Left lung (tissue), 4 donors: ENCODE measurements at regions not wholly inside any gene's neighbourhood (a gene's known extent, or its start where the extent isn't known, plus 50 kb on each side); places are given as distances from the start of the nearest gene placed in this dataset.

Experiments used
- ATAC-seq: fragments of 200-7000 bp; cut with Tn5 transposase; one replicate; pipeline ENCODE4 v1.9.1; 2020; ENCODE audit warnings: moderate library complexity
- DNase-seq, 4 donors: peaks; one replicate each; pipeline ENCODE4 v3.0.0-alpha.2; 2013 to 2020
- H3K27ac ChIP-seq, 2 donors: fragments of 200-600 bp; sonication (generic) in 1 of 2; one replicate each; pipeline versions ENCODE4 v1.5.0 to v1.8.0; 2020 to 2021
- H3K27me3 ChIP-seq, 2 donors: fragments of 200-600 bp; sonication (generic) in 1 of 2; one replicate each; pipeline versions ENCODE4 v1.5.0 to v1.8.0; 2020 to 2021
- H3K36me3 ChIP-seq, 2 donors: fragments of 200-600 bp; sonication (generic) in 1 of 2; one replicate each; pipeline versions ENCODE4 v1.5.0 to v1.8.0; 2020 to 2021
- H3K4me1 ChIP-seq, 2 donors: fragments of 200-600 bp; one replicate each; pipeline ENCODE4 v1.8.0; 2021
- H3K4me3 ChIP-seq, 2 donors: fragments of 200-600 bp; sonication (generic) in 1 of 2; one replicate each; pipeline versions ENCODE4 v1.5.0 to v1.8.0; 2020 to 2021; ENCODE audit warnings: mild to moderate bottlenecking in 1 of 2
- H3K9me3 ChIP-seq, 2 donors: fragments of 200-600 bp; sonication (generic) in 1 of 2; one replicate each; pipeline versions ENCODE4 v1.5.0 to v1.8.0; 2020 to 2021
- CTCF ChIP-seq, 2 donors: fragments of 200-600 bp; sonication (generic) in 1 of 2; IDR thresholded peaks; one replicate each; pipeline versions ENCODE4 v1.5.0 to v1.8.0; 2021; ENCODE audit warnings: antibody characterized with exemption in 2 of 2
- intact Hi-C, 2 donors: fragments of 100-400 bp; cut with DNase I; formaldehyde crosslinking; loops; one replicate each; pipeline versions ENCODE4 v1.11.2 to v1.14.2; 2022
- donor health status: DM: no; HTN: yes; CAD: no.
- donor health status: DM: no; HTN: no; CAD: no.

- no peak for DNase-seq
- ATAC-seq: no peak
- no peaks in the 10 kb centered on the region for H3K4me1 ChIP-seq
- intact Hi-C loops: no loop called here
- no peak for TF ChIP-seq CTCF (IDR thresholded peaks at IDR 0.05)
- H3K27ac ChIP-seq: no peak overlapping the region
- no peaks in the 10 kb centered on the region for H3K36me3 ChIP-seq
- H3K4me3 ChIP-seq: no peak overlapping the region
- H3K27me3 ChIP-seq: no peaks in the 10 kb centered on the region
- no peaks in the 10 kb centered on the region for H3K9me3 ChIP-seq
Observed at GRCh38 chr12:130246560-130246959, 84.3 kb downstream of the FZD10 start.

GRCh38 chr12:130247634-130248237, 85.5 kb downstream of the FZD10 start:
- no peak overlapping the region for H3K27ac ChIP-seq
- ATAC-seq (no peak), DNase-seq (no peak)
- H3K27me3 ChIP-seq: peaks cover 0 to under 1% of the 10 kb centered on the region in 2 donors
- intact Hi-C loops: no loop called here
- no peaks in the 10 kb centered on the region for H3K4me1 ChIP-seq
- no peak for TF ChIP-seq CTCF (IDR thresholded peaks at IDR 0.05)
- H3K36me3 ChIP-seq: no peaks in the 10 kb centered on the region
- H3K9me3 ChIP-seq: no peaks in the 10 kb centered on the region
- H3K4me3 ChIP-seq: no peak overlapping the region

GRCh38 chr12:130249376-130249775, 87.1 kb downstream of the FZD10 start:
- intact Hi-C loops: no loop called here
- H3K27ac ChIP-seq: no peak overlapping the region

GRCh38 chr12:130251236-130251780, 86.4 kb upstream of the PIWIL1 start:
- DNase-seq: no peak
- intact Hi-C loops: no loop called here

More at GRCh38 chr12:130249376-130249775, 87.1 kb downstream of the FZD10 start:
- no peak for TF ChIP-seq CTCF (IDR thresholded peaks at IDR 0.05)
- peaks cover 0 to 4% of the 10 kb centered on the region in 2 donors for H3K27me3 ChIP-seq
- ATAC-seq (no peak), DNase-seq (no peak)
- no peaks in the 10 kb centered on the region for H3K4me1 ChIP-seq
- no peaks in the 10 kb centered on the region for H3K36me3 ChIP-seq
- no peak overlapping the region for H3K4me3 ChIP-seq
- H3K9me3 ChIP-seq: no peaks in the 10 kb centered on the region

GRCh38 chr12:130253866-130254265, 83.8 kb upstream of the PIWIL1 start:
- intact Hi-C loops: no loop called here
- H3K4me3 ChIP-seq: no peak overlapping the region
- peaks cover 0 to 4% of the 10 kb centered on the region in 2 donors for H3K27me3 ChIP-seq
- DNase-seq: no peak
- H3K4me1 ChIP-seq: no peaks in the 10 kb centered on the region
- TF ChIP-seq CTCF (IDR thresholded peaks at IDR 0.05): no peak
- ATAC-seq: no peak
- no peak overlapping the region for H3K27ac ChIP-seq
- no peaks in the 10 kb centered on the region for H3K9me3 ChIP-seq
- H3K36me3 ChIP-seq: no peaks in the 10 kb centered on the region

More at GRCh38 chr12:130251236-130251780, 86.4 kb upstream of the PIWIL1 start:
- Histone ChIP-seq H3K9me3 (no peaks in the 10 kb centered on the region), H3K36me3 (no peaks in the 10 kb centered on the region), H3K4me1 (no peaks in the 10 kb centered on the region), H3K27me3 (peaks cover 0 to 4% of the 10 kb centered on the region in 2 donors), H3K4me3 (no peak overlapping the region), H3K27ac (no peak overlapping the region)
- no peak for ATAC-seq
- TF ChIP-seq CTCF (IDR thresholded peaks at IDR 0.05): no peak
